Transverse colon (tissue), 4 donors: ENCODE measurements at regions not wholly inside any gene's neighbourhood (a gene's known extent, or its start where the extent isn't known, plus 50 kb on each side); places are given as distances from the start of the nearest gene placed in this dataset.
"Not testable (repeated sequence)": the region's sequence is repeated elsewhere in the genome, so short reads cannot be mapped to it uniquely, and the experiment has no call there.

ENCODE experiments used
- DNase-seq: peaks from one replicate; pipeline ENCODE4 v3.0.0-alpha.2; 2019
- H3K27ac ChIP-seq, 4 donors: fragments of 200-600 bp; sonication (generic); 2 replicates each; pipeline ENCODE4 v1.5.1; 2016 to 2018; ENCODE audit warnings: inconsistent platforms in 4 of 4
- H3K27me3 ChIP-seq: fragments of 200-600 bp; sonication (generic); 2 replicates; pipeline ENCODE4 v1.5.1; 2017; ENCODE audit warnings: inconsistent platforms
- H3K36me3 ChIP-seq, 4 donors: fragments of 200-600 bp; sonication (generic); 2 replicates each; pipeline ENCODE4 v1.5.1; 2017 to 2019; ENCODE audit warnings: inconsistent platforms in 4 of 4
- H3K4me1 ChIP-seq, 4 donors: fragments of 200-600 bp; sonication (generic); 2 replicates each; pipeline ENCODE4 v1.5.1; 2017 to 2020; ENCODE audit warnings: inconsistent platforms in 4 of 4
- H3K4me3 ChIP-seq, 4 donors: fragments of 200-600 bp; sonication (generic); 1 replicate in 1 of 4; 2 replicates in 3 of 4; pipeline versions ENCODE4 v1.5.1 to v1.6.1; 2017 to 2019; ENCODE audit warnings: inconsistent platforms in 4 of 4
- H3K9me3 ChIP-seq, 2 donors: fragments of 200-600 bp; sonication (generic); 2 replicates each; pipeline ENCODE4 v1.5.1; 2017 to 2019; ENCODE audit warnings: inconsistent platforms in 2 of 2
- EP300 ChIP-seq: sonication (generic); formaldehyde crosslinking; IDR thresholded peaks from one replicate; pipeline ENCODE4 v1.6.1; 2017; ENCODE audit warnings: antibody characterized with exemption, low read depth
- POLR2A ChIP-seq: fragments of 450-650 bp; IDR thresholded peaks from one replicate; pipeline ENCODE4 v1.6.1; 2016; ENCODE audit warnings: antibody characterized with exemption, mild to moderate bottlenecking, moderate library complexity
- POLR2AphosphoS5 ChIP-seq, 3 donors: sonication (generic); formaldehyde crosslinking; IDR thresholded peaks; one replicate each; pipeline ENCODE4 v1.6.1; 2016; ENCODE audit warnings: antibody characterized with exemption in 3 of 3
- WGBS, 2 donors: methylation state at CpG; one replicate each; pipeline ENCODE4 v1.1.5; 2018; ENCODE audit warnings: low coverage in 1 of 2; 5-methylcytosine and 5-hydroxymethylcytosine counted together
- in situ Hi-C, 4 donors: fragments of 200-750 bp; cut with MboI; loops; one replicate each; pipeline versions ENCODE4 v1.15.0 to v1.15.1; 2017; ENCODE audit warnings: low sequenced_read_pairs in 3 of 4, low pct_ligation_motif_present in 1 of 4, low pct_unique_long_range_greater_than_20kb in 1 of 4
- intact Hi-C: fragments of 100-400 bp; cut with DNase I; formaldehyde crosslinking; loops from one replicate; pipeline ENCODE4 v1.15.1; 2023; ENCODE audit warnings: low total_unique reads
- TF ChIP-seq, protein P1 (sequence below), 5 experiments: fragments of 200-600 bp in 3 of 5; fragments of 450-650 bp in 2 of 5; sonication (generic) in 3 of 5; IDR thresholded peaks; 1 replicate in 2 of 5; 2 replicates in 3 of 5; pipeline ENCODE4 v1.5.1; 2016 to 2017; ENCODE audit warnings: antibody characterized with exemption in 5 of 5, inconsistent platforms in 3 of 5, mild to moderate bottlenecking in 2 of 5, moderate library complexity in 1 of 5

DNA sequence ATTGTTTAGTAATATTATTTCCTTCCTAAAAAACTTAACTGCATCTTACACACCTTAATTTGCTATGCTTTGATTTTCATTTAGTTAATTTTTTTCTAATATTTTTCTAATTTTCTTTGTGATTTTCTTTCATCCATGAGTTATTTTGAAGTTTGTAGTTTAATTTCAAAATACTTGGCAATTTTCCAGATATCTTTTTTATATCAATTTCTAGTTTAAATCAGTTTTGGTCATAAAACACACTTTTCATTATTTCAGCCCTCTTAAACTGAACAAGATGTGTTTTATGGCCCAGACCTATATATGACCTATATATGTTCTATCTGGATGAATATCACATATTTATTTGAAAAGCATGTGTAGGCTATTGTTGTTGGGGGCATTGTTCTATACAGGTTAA is 759.9 kb upstream of the SGO1 start:
- in situ Hi-C loops (no loop called here), intact Hi-C loops (no loop called here)
- Histone ChIP-seq H3K4me1 (no peaks in the 10 kb centered on the region), H3K4me3 (no peak overlapping the region), H3K9me3 (no peaks in the 10 kb centered on the region), H3K27me3 (no peaks in the 10 kb centered on the region), H3K27ac (no peak overlapping the region), H3K36me3 (no peaks in the 10 kb centered on the region)
- DNase-seq = no peak
- TF ChIP-seq EP300 = no peak
- TF ChIP-seq, protein P1, sequence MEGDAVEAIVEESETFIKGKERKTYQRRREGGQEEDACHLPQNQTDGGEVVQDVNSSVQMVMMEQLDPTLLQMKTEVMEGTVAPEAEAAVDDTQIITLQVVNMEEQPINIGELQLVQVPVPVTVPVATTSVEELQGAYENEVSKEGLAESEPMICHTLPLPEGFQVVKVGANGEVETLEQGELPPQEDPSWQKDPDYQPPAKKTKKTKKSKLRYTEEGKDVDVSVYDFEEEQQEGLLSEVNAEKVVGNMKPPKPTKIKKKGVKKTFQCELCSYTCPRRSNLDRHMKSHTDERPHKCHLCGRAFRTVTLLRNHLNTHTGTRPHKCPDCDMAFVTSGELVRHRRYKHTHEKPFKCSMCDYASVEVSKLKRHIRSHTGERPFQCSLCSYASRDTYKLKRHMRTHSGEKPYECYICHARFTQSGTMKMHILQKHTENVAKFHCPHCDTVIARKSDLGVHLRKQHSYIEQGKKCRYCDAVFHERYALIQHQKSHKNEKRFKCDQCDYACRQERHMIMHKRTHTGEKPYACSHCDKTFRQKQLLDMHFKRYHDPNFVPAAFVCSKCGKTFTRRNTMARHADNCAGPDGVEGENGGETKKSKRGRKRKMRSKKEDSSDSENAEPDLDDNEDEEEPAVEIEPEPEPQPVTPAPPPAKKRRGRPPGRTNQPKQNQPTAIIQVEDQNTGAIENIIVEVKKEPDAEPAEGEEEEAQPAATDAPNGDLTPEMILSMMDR (IDR thresholded peaks at IDR 0.05) = no peak
- no peak for TF ChIP-seq POLR2A
- TF ChIP-seq POLR2AphosphoS5 (IDR thresholded peaks at IDR 0.05) = no peak

DNA sequence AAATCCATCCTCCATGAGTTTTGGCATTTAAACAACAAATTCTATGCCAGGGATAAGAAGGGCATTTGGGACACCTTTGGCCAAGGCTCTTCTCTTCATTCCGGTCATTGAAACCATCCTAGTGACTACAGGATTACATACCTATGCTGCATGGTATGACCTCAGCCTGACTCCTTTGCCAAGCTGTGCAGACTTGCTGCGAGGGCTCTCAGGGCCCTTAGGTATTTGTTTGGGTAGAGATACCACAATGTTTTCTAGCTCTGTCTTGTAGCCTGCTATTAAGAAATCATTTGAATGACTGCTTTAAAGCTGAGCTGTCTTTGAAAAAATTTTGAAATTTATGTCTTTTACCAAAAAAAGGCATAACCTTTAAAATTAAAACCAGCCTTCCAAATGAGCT is 749.8 kb upstream of the SGO1 start:
- Histone ChIP-seq H3K4me1 (no peaks in the 10 kb centered on the region), H3K9me3 (no peaks in the 10 kb centered on the region), H3K4me3 (no peak overlapping the region), H3K36me3 (no peaks in the 10 kb centered on the region), H3K27ac (no peak overlapping the region), H3K27me3 (no peaks in the 10 kb centered on the region)
- TF ChIP-seq, protein P1 (IDR thresholded peaks at IDR 0.05) = no peak
- TF ChIP-seq POLR2A (no peak), POLR2AphosphoS5 (IDR thresholded peaks at IDR 0.05) (no peak), EP300 (no peak)
- WGBS, 2 donors = 75 to 89% methylated on average over 2 of the region's 2 CpGs
- DNase-seq = no peak
- in situ Hi-C loops = no loop called here
- intact Hi-C loops = no loop called here

DNA sequence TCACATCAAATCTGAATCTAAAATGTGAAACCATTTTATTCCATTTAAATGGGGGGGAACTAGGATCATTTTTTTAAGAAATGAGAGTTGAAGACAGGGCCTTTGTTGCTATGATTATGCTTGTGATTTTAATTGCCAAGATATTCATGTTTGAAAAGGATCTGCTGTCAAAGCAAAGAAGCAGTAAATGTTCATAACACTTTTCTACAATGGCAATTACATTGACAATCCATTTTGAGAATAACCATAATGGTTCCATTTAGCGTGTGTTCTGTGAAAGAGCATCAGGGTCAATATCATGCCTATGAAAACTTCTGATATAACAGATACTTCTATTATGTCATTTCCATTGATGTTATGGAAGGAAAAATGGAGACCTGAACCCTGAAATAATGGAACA is 745.8 kb upstream of the SGO1 start:
- intact Hi-C loops (no loop called here), in situ Hi-C loops (no loop called here)
- TF ChIP-seq POLR2AphosphoS5 (IDR thresholded peaks at IDR 0.05) (no peak), EP300 (no peak), POLR2A (no peak)
- TF ChIP-seq, protein P1 (IDR thresholded peaks at IDR 0.05) = no peak
- H3K36me3 ChIP-seq = no peaks in the 10 kb centered on the region
- H3K27me3 ChIP-seq = no peaks in the 10 kb centered on the region
- 92 to 95% methylated on average over 1 of the region's 1 CpG for WGBS, 2 donors
- H3K4me3 ChIP-seq = no peak overlapping the region
- no peak overlapping the region for H3K27ac ChIP-seq
- no peaks in the 10 kb centered on the region for H3K4me1 ChIP-seq
- DNase-seq = no peak
- H3K9me3 ChIP-seq = no peaks in the 10 kb centered on the region

DNA sequence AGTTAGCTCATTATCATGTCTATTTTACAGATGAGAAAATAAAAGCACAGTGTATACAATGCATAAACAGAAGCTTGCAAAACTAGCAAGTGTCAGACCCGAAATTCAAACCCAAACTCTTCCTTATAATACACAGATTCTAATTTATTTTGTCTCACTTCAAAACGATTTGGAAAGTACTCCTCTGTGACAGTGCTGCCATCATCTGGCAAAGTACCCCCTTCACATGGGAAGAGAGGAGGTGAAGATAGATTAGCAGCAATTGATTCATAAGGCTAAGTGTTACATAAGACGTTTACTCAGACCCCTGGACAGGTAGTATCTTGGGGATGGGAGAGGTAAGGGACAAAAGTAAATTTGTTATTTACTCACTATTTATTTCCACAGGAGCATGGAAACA is 744.0 kb upstream of the SGO1 start:
- in situ Hi-C loops = no loop called here
- 21 to 28% methylated on average over 3 of the region's 3 CpGs for WGBS, 2 donors

DNA sequence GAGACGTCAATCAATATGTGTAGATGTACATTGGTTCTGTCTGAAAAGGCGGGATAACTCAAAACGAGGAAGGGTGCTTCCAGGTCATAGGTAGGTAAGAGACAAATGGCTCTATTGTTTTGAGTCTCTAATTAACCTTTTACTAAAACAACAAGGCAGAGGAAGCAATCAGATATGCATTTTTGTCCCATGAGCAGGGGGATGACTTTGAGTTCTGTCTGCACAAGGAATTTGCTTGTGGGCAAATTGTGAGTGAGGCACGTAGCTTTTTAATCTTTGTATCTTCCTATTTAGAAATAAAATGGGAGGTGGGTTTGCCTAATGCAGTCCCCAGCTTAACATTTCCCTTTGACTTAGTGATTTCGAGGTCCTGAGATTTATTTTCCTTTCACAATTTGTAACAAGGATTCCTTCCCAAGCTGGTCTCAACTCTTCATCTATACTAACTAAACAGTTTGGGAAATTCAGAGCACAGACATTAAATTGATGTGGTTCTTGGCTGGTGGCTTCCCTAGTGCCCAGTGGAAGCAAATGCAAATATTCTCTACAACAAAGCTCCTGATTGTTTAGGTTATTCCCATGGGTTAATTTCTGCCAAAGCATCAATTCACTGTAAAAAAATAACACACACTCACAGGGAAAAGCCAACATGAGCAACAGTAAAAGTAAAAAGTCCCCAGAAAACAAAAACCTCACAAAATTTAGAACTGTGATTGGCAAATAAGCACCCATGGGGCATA is 738.8 kb upstream of the SGO1 start:
- intact Hi-C loops (no loop called here), in situ Hi-C loops (no loop called here)
- Histone ChIP-seq H3K27ac (no peak overlapping the region), H3K27me3 (no peaks in the 10 kb centered on the region), H3K4me3 (no peak overlapping the region), H3K4me1 (no peaks in the 10 kb centered on the region), H3K9me3 (peaks cover 0 to 10% of the 10 kb centered on the region in 2 donors), H3K36me3 (no peaks in the 10 kb centered on the region)
- no peak for DNase-seq
- TF ChIP-seq POLR2A (no peak), EP300 (no peak), POLR2AphosphoS5 (IDR thresholded peaks at IDR 0.05) (no peak)
- TF ChIP-seq, protein P1 (IDR thresholded peaks at IDR 0.05) = no peak
- 46 to 53% methylated on average over 3 to 5 of the region's 5 CpGs for WGBS, 2 donors

More for the DNA sequence above, 744.0 kb upstream of the SGO1 start:
- H3K27me3 ChIP-seq = no peaks in the 10 kb centered on the region
- TF ChIP-seq EP300 = no peak
- no peaks in the 10 kb centered on the region for H3K36me3 ChIP-seq
- H3K9me3 ChIP-seq = no peaks in the 10 kb centered on the region
- intact Hi-C loops = no loop called here
- H3K4me1 ChIP-seq = no peaks in the 10 kb centered on the region
- no peak for DNase-seq
- no peak overlapping the region for H3K27ac ChIP-seq
- H3K4me3 ChIP-seq = no peak overlapping the region

DNA sequence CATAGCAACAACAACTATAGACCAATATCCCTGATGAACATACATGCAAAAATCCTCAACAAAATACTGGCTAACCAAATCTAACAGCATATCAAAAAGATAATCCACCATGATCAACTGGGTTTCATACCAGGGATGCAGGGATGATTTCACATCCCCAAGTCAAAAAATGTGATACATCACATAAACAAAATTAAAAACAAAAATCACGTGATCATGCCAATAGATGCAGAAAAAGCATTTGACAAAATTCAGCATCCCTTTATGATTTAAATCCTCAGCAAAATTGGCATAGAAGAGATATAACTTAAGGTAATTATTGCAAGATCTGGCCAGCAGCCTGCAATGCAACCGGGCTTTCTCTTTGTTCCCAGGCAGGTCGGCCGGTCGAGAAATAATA is 735.1 kb upstream of the SGO1 start:
- H3K4me3 ChIP-seq, in situ Hi-C loops, H3K27ac ChIP-seq, DNase-seq, intact Hi-C loops, H3K27me3 ChIP-seq, H3K36me3 ChIP-seq, H3K4me1 ChIP-seq: not testable (repeated sequence)
- WGBS, 2 donors = 93 to 94% methylated on average over 5 of the region's 5 CpGs
- H3K9me3 ChIP-seq = peaks cover 5 to 18% of the 10 kb centered on the region in 2 donors
